IPS-15b (cell line): ENCODE measurements at regions not wholly inside any gene's neighbourhood (a gene's known extent, or its start where the extent isn't known, plus 50 kb on each side); places are given as distances from the start of the nearest gene placed in this dataset.

Experiments used
- H3K27me3 ChIP-seq: one replicate; pipeline ENCODE4 v1.6.1; 2013; ENCODE audit warnings: low read length; ENCODE audit not compliant: control insufficient read depth, insufficient read depth
- H3K36me3 ChIP-seq: one replicate; pipeline ENCODE4 v1.6.1; 2013; ENCODE audit warnings: low read length; ENCODE audit not compliant: control insufficient read depth, insufficient read depth
- H3K4me1 ChIP-seq: one replicate; pipeline ENCODE4 v1.6.1; 2013; ENCODE audit warnings: mild to moderate bottlenecking, low read length; ENCODE audit not compliant: control insufficient read depth, insufficient read depth
- H3K4me3 ChIP-seq: one replicate; pipeline ENCODE4 v1.5.1; 2013; ENCODE audit warnings: low read depth, low read length
- H3K9ac ChIP-seq: one replicate; pipeline ENCODE4 v1.6.1; 2013; ENCODE audit warnings: low read depth, mild to moderate bottlenecking, low read length
- H3K9me3 ChIP-seq: one replicate; pipeline ENCODE4 v1.6.1; 2013; ENCODE audit warnings: mild to moderate bottlenecking, low read length; ENCODE audit not compliant: control insufficient read depth, insufficient read depth

GRCh38 chr1:219339466-219339865, 165.8 kb downstream of the LYPLAL1 start:
- H3K4me1 ChIP-seq: no peaks in the 10 kb centered on the region
- no peak overlapping the region for H3K4me3 ChIP-seq
- no peaks in the 10 kb centered on the region for H3K36me3 ChIP-seq
- no peaks in the 10 kb centered on the region for H3K27me3 ChIP-seq
- no peaks in the 10 kb centered on the region for H3K9me3 ChIP-seq
- H3K9ac ChIP-seq: no peak overlapping the region

GRCh38 chr1:219337588-219337987, 163.9 kb downstream of the LYPLAL1 start:
- Histone ChIP-seq H3K9me3 (no peaks in the 10 kb centered on the region), H3K4me3 (no peak overlapping the region), H3K4me1 (no peaks in the 10 kb centered on the region), H3K9ac (no peak overlapping the region), H3K27me3 (no peaks in the 10 kb centered on the region), H3K36me3 (no peaks in the 10 kb centered on the region)

- Histone ChIP-seq H3K4me3 (no peak overlapping the region), H3K9me3 (no peaks in the 10 kb centered on the region), H3K9ac (no peak overlapping the region), H3K27me3 (no peaks in the 10 kb centered on the region), H3K36me3 (no peaks in the 10 kb centered on the region), H3K4me1 (no peaks in the 10 kb centered on the region)
Observed at GRCh38 chr1:219333626-219334025, 159.9 kb downstream of the LYPLAL1 start.

GRCh38 chr1:219331424-219331823, 157.7 kb downstream of the LYPLAL1 start:
- no peak overlapping the region for H3K4me3 ChIP-seq
- H3K9ac ChIP-seq: no peak overlapping the region
- H3K36me3 ChIP-seq: no peaks in the 10 kb centered on the region
- H3K9me3 ChIP-seq: no peaks in the 10 kb centered on the region
- H3K27me3 ChIP-seq: no peaks in the 10 kb centered on the region
- no peaks in the 10 kb centered on the region for H3K4me1 ChIP-seq

- Histone ChIP-seq H3K36me3 (no peaks in the 10 kb centered on the region), H3K9ac (no peak overlapping the region), H3K4me1 (no peaks in the 10 kb centered on the region), H3K4me3 (no peak overlapping the region), H3K27me3 (no peaks in the 10 kb centered on the region), H3K9me3 (no peaks in the 10 kb centered on the region)
Observed at GRCh38 chr1:219330669-219331068, 157.0 kb downstream of the LYPLAL1 start.

GRCh38 chr1:219330001-219330400, 156.3 kb downstream of the LYPLAL1 start:
- Histone ChIP-seq H3K27me3 (no peaks in the 10 kb centered on the region), H3K9ac (no peak overlapping the region), H3K4me3 (no peak overlapping the region), H3K4me1 (no peaks in the 10 kb centered on the region), H3K9me3 (no peaks in the 10 kb centered on the region), H3K36me3 (no peaks in the 10 kb centered on the region)

GRCh38 chr1:219329578-219329977, 155.9 kb downstream of the LYPLAL1 start:
- H3K9me3 ChIP-seq: no peaks in the 10 kb centered on the region
- H3K4me1 ChIP-seq: peaks cover under 1% of the 10 kb centered on the region
- H3K4me3 ChIP-seq: no peak overlapping the region
- no peaks in the 10 kb centered on the region for H3K36me3 ChIP-seq
- H3K9ac ChIP-seq: no peak overlapping the region
- no peaks in the 10 kb centered on the region for H3K27me3 ChIP-seq

GRCh38 chr1:219326843-219327242, 153.2 kb downstream of the LYPLAL1 start:
- Histone ChIP-seq H3K4me1 (peaks cover 3% of the 10 kb centered on the region), H3K36me3 (no peaks in the 10 kb centered on the region), H3K4me3 (no peak overlapping the region), H3K27me3 (no peaks in the 10 kb centered on the region), H3K9me3 (no peaks in the 10 kb centered on the region), H3K9ac (no peak overlapping the region)

GRCh38 chr1:219325368-219325742, 151.7 kb downstream of the LYPLAL1 start:
- H3K9ac ChIP-seq: no peak overlapping the region
- H3K9me3 ChIP-seq: no peaks in the 10 kb centered on the region
- H3K27me3 ChIP-seq: no peaks in the 10 kb centered on the region
- no peak overlapping the region for H3K4me3 ChIP-seq
- no peaks in the 10 kb centered on the region for H3K36me3 ChIP-seq
- peaks cover 3% of the 10 kb centered on the region for H3K4me1 ChIP-seq

GRCh38 chr1:219324629-219325367, 151.1 kb downstream of the LYPLAL1 start:
- Histone ChIP-seq H3K4me3 (no peak overlapping the region), H3K4me1 (peaks cover 3% of the 10 kb centered on the region), H3K9ac (no peak overlapping the region), H3K9me3 (no peaks in the 10 kb centered on the region), H3K36me3 (no peaks in the 10 kb centered on the region), H3K27me3 (no peaks in the 10 kb centered on the region)

- no peak overlapping the region for H3K4me3 ChIP-seq
- H3K9ac ChIP-seq: no peak overlapping the region
- no peaks in the 10 kb centered on the region for H3K27me3 ChIP-seq
- H3K4me1 ChIP-seq: peaks cover 3% of the 10 kb centered on the region
- no peaks in the 10 kb centered on the region for H3K9me3 ChIP-seq
- H3K36me3 ChIP-seq: no peaks in the 10 kb centered on the region
Observed at GRCh38 chr1:219324171-219324570, 150.5 kb downstream of the LYPLAL1 start.

GRCh38 chr1:219323426-219323825, 149.7 kb downstream of the LYPLAL1 start:
- no peaks in the 10 kb centered on the region for H3K36me3 ChIP-seq
- H3K4me3 ChIP-seq: no peak overlapping the region
- H3K4me1 ChIP-seq: peaks cover 3% of the 10 kb centered on the region
- no peak overlapping the region for H3K9ac ChIP-seq
- no peaks in the 10 kb centered on the region for H3K9me3 ChIP-seq
- H3K27me3 ChIP-seq: no peaks in the 10 kb centered on the region
